Prostate gland (tissue), 2 donors: ENCODE measurements at regions not wholly inside any gene's neighbourhood (a gene's known extent, or its start where the extent isn't known, plus 50 kb on each side); places are given as distances from the start of the nearest gene placed in this dataset.

Experiments
- POLR2AphosphoS5 ChIP-seq: sonication (generic); formaldehyde crosslinking; IDR thresholded peaks from one replicate; pipeline ENCODE4 v1.6.1; 2017; ENCODE audit warnings: antibody characterized with exemption
- TF ChIP-seq, protein P1 (sequence below), 4 experiments: fragments of 200-600 bp in 2 of 4; fragments of 450-650 bp in 2 of 4; sonication (generic) in 2 of 4; IDR thresholded peaks; 1 replicate in 3 of 4; 2 replicates in 1 of 4; pipeline ENCODE4 v1.5.1; 2016 to 2019; ENCODE audit warnings: antibody characterized with exemption in 4 of 4, mild to moderate bottlenecking in 2 of 4, moderate library complexity in 2 of 4

DNA sequence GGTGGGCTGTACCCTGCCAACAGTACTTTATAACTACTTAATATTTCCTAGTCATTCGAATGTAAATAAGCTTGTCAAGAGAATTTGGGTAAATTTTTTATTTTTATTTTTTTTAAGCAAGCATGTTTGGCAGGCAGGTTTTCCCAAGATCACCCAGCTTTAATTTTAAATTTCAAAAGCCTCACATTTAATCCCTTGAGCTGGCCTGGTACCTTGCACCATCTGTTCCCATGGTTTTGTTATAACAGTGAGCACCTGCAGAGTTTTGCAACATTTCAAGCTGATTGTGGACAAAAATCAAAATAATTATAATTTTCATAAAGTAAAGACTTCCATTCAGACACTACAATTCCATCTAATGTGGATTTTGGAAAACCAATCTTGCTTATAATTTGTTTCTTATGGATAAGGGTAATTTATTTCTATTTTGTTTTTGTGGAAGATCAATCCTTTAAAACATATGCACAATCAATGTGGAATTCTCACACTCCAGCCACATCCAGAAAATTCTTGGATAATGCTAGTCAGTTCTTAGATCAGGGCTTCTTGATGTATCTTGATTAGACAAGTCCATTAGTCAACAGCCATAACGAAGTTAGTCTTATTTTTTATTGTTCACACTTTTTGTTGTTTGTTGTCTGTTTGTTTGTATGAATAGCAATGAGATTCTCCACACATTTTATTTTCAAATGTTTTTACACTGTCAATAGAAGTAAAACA, 689.3 kb downstream of the NR4A2 start:
- TF ChIP-seq, protein P1, sequence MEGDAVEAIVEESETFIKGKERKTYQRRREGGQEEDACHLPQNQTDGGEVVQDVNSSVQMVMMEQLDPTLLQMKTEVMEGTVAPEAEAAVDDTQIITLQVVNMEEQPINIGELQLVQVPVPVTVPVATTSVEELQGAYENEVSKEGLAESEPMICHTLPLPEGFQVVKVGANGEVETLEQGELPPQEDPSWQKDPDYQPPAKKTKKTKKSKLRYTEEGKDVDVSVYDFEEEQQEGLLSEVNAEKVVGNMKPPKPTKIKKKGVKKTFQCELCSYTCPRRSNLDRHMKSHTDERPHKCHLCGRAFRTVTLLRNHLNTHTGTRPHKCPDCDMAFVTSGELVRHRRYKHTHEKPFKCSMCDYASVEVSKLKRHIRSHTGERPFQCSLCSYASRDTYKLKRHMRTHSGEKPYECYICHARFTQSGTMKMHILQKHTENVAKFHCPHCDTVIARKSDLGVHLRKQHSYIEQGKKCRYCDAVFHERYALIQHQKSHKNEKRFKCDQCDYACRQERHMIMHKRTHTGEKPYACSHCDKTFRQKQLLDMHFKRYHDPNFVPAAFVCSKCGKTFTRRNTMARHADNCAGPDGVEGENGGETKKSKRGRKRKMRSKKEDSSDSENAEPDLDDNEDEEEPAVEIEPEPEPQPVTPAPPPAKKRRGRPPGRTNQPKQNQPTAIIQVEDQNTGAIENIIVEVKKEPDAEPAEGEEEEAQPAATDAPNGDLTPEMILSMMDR (IDR thresholded peaks at IDR 0.05): no peak
- no peak for TF ChIP-seq POLR2AphosphoS5
